ENCODE measurements at regions not wholly inside any gene's neighbourhood (a gene's known extent, or its start where the extent isn't known, plus 50 kb on each side); places are given as distances from the start of the nearest gene placed in this dataset.

- TF ChIP-seq CTCF (IDR thresholded peaks at IDR 0.05) = no peak
- no peak for TF ChIP-seq POLR2A (IDR thresholded peaks at IDR 0.05)
Measured at GRCh38 chr2:97354576-97354975, 235.1 kb downstream of the ANKRD36B start.
